Eye (tissue), 1 donor: ENCODE measurements at regions not wholly inside any gene's neighbourhood (a gene's known extent, or its start where the extent isn't known, plus 50 kb on each side); places are given as distances from the start of the nearest gene placed in this dataset.
"Not testable (repeated sequence)": the region's sequence is repeated elsewhere in the genome, so short reads cannot be mapped to it uniquely, and the experiment has no call there.

Experiments
- DNase-seq: peaks from one replicate; pipeline ENCODE4 v3.0.0-alpha.2; 2015

DNA sequence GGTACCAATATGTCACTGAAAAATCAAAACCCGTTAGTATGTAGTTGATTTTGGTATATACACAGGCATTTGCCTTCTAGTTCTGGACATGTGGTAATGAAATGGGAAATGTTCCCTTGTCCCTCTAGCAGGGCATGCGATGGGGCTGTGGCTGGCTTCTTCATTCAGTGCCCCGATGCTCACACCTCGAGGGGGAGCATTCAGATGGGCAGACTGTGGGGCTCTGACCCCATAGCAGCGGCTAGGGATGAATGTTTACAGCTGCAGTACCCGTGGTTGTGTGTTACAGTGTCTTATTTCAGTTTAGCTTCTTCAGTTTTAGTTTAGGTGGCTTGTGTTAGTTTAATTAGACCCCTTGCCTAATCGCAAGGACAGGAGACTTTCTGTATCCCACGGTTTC is 1741.0 kb upstream of the PCDH10 start:
- DNase-seq = no peak

DNA sequence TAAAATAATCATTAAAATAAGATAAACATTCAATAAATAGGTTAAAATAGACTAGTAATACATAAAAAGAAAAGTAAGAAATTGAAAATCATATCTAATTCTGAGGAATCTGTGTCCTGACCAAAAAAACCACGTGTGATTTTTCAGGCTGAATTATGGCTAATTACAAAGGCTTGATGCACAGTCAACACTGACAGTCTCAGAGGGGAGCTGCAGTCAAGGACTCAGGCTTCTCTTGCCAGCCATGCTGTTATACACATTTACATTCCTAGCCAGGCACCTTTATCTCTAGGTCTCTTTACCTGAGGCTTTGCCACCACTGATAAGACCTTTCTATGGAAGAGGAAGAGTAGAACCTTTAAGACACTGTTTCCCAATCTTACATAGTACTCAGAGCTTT is 1737.7 kb upstream of the PCDH10 start:
- DNase-seq = no peak

DNA sequence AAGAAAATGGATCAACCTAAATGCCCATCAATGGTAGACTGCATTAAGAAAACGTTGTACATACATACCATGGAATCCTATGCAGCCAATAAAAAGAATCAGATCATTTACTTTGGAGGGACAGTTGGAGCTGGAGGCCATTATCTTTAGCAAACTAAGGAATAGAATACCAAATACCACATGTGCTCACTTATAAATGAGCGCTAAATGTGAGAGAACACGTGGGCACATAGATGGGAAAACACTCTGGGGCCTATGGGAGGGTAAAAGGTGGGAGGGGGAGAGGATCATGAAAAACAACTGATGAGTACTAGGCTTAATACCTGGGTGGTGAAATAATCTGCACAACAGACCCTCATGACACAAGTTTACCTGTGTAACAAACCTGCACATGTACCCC is 1729.9 kb upstream of the PCDH10 start:
- DNase-seq = no peak

GRCh38 chr4:131426023-131426758 is 1722.9 kb upstream of the PCDH10 start:
- DNase-seq = no peak

DNA sequence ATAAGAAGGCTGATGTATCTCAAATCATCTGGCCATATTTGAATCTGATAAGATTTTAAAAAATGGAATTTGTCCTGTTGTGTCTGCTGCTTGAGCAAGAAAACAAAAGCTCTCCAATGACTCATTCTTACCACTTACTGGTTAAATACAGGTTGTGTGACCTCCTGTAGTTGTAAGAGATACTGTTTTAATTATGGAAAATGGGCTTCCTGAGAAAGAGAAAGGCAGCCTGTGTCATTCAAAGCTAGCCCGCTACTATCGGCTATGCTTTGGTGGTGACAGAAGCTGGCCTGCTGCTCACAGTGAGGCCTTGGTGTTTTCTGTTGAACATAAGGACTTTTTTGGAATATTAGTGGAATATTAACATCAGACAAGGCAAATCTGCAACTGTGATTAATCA is 1722.1 kb upstream of the PCDH10 start:
- no peak for DNase-seq

DNA sequence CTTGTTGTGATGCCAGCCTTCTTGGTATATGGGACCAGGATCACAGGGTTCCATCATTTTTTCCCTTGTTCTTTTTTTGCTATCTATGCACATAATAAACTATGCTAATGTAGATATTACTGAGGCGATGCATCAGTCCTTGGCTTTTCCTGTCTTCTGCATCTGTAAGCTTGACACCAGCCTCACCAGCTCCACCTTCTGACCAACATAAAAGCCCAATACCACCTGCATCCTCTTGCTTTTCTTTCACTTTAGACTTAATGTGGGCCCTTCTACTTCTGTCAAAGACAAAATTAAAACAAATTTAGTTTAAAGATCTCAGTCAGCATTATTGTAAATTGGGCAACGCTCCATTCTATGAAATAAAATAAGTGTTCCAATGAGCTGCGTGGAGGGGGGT is 1718.8 kb upstream of the PCDH10 start:
- no peak for DNase-seq

- no peak for DNase-seq
Observed at GRCh38 chr4:131441004-131441688, 1707.9 kb upstream of the PCDH10 start.

- DNase-seq = no peak
Observed at GRCh38 chr4:131447883-131448282, 1701.2 kb upstream of the PCDH10 start.

- no peak for DNase-seq
Observed at GRCh38 chr4:131450572-131451209, 1698.4 kb upstream of the PCDH10 start.

DNA sequence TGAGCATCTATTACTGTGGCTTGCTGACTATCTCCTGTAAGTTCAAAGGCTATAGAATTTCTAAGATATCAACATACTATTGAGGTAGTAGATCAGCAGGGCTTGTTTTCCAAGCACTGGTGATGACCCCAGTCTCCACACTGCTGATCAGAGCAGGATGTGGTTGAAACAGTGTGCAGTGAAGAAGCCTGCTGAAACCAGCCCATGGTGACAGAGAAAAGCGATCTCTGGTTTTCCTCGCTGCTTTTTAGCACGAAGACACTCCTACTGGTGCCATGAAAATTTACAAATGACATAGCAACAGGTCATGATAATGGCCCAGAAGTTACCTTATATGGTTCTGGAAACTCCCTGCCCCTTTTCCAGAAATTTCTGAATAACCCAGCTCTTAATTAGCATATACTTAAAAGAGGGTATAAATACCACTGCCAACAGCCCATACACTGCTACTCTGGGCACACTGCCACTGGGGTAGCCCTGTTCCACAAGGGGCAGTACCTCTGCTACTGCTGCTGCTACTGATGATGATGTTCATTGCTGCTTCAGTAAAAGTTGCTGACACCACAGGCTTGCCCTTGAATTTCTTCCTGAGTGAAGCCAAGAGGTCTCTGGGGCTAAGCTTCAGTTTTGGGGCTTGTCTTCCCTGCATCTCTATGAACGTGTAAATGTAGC is 1689.5 kb upstream of the PCDH10 start:
- DNase-seq = no peak

GRCh38 chr4:131470360-131470759 is 1678.7 kb upstream of the PCDH10 start:
- no peak for DNase-seq

DNA sequence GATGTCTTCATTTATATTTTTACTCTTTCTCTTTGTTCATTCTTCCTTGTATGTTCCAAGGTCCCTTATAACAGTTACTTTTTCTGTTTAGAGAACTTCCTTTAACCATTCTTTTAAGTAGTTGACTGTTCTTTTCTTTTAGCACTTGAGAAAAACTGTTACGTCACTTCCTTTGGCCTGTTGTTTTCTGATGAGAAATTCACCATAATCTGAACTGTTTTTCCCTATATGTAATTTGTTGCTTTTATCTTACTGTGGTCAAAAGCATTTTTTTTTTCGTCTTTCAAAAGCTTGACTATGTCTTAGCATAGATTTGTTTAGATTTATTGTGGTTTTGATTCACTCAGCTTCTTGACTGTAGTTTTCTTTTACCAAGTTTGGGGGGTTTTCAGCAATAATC is 1660.3 kb upstream of the PCDH10 start:
- DNase-seq = no peak

- not testable (repeated sequence) for DNase-seq
Observed at GRCh38 chr4:131496211-131496610, 1652.9 kb upstream of the PCDH10 start.

- DNase-seq = no peak
Observed at GRCh38 chr4:131499141-131499873, 1649.8 kb upstream of the PCDH10 start.

GRCh38 chr4:131509521-131509920 is 1639.6 kb upstream of the PCDH10 start:
- no peak for DNase-seq

- no peak for DNase-seq
Observed at GRCh38 chr4:131526686-131527085, 1622.4 kb upstream of the PCDH10 start.

DNA sequence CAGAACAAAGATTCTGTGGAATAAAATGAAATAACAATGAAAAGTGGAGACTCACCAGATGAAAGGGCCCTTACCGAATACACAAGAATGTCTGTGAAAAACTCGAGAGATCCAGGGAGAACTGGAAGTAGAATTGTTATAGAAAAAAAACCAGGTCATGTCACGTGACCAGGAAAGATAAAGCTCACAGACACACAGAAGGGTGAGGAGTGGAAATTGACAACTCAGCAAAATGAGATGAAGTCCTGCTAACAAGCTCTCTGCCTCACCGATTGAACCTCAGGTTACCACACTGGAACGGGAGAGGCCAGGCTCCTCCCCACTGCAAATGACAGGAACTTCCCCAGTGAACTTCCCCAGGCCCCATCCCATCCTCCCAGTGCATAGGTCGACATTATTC is 1618.0 kb upstream of the PCDH10 start:
- no peak for DNase-seq

- DNase-seq = no peak
Observed at GRCh38 chr4:131534944-131535645, 1614.0 kb upstream of the PCDH10 start.

- DNase-seq = no peak
Observed at GRCh38 chr4:131540256-131540655, 1608.8 kb upstream of the PCDH10 start.

GRCh38 chr4:131547506-131547981 is 1601.5 kb upstream of the PCDH10 start:
- no peak for DNase-seq

DNA sequence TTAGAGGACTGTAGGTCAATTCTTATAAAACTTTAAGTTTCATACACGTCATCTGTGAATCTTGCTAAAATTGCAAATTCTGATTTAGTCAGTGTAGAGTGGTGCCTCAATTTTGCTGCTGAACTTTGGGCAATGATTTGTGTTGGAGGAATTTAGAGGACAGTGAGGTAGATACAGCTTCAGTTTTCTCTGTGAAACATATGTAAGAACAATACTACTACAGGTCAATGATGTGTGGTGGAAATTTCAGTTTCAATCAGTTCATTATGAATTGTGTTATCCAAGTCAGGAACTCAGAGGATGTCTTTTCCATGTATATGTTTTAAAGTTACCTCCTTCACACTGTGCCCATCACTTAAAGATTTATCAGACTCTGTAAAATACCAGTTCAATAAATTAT is 1597.8 kb upstream of the PCDH10 start:
- no peak for DNase-seq

- DNase-seq = no peak
Observed at GRCh38 chr4:131566026-131566425, 1583.1 kb upstream of the PCDH10 start.
